ENCODE measurements at regions not wholly inside any gene's neighbourhood (a gene's known extent, or its start where the extent isn't known, plus 50 kb on each side); places are given as distances from the start of the nearest gene placed in this dataset.

DNA sequence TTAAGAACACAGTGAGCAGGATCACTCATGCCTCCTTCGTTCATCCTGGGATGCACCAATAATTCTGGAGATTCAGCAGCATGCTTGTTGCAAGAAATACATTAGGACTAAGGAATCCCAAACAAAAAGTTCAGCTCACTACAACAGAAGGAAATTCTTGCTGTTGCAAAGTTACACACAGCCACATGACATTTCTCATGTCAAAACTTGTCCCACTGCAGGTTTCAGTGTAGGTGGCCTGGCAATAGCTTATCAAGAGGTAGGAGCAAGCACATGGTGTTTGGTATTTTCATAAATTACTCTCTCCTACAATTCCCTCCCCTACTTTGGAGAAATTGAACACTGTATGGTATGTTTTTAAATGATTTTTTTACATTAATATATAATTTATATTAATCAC is 399.6 kb upstream of the EPHA3 start (continued):
- TF ChIP-seq HDAC2 (IDR thresholded peaks at IDR 0.05) (no peak), RARB (CRISPR knock-in tag; IDR thresholded peaks at IDR 0.05) (no peak), NR3C1 (IDR thresholded peaks at IDR 0.05) (no peak)

GRCh38 chr3:88712552-88712951 is 394.9 kb upstream of the EPHA3 start:
- DNase-seq (ENCODE audit: low read depth in 1 of 2, low spot score in 1 of 2) (no peak), FAIRE-seq (no peak), ATAC-seq (no peak)
- Histone ChIP-seq H3K4me1 (no peaks in the 10 kb centered on the region), H3K4me2 (no peak overlapping the region), H3K9me3 (no peaks in the 10 kb centered on the region; the same call in 1 of the 3 replicates), H3K27ac (no peak overlapping the region), H3K4me3 (no peak overlapping the region)
- WGBS (ENCODE audit: missing lambda C conversion rate) = 6% methylated on average over 2 of the region's 2 CpGs
- ChIA-PET CTCF (no interaction called here), POLR2A (no interaction called here)
- TF ChIP-seq GATA3 (IDR thresholded peaks at IDR 0.05; ENCODE audit: borderline replicate concordance) (no peak), ELK1 (IDR thresholded peaks at IDR 0.05; ENCODE audit: low read depth, low read length) (no peak), RAD21 (conservative IDR thresholded peaks at IDR 0.05 in 1 of 2, IDR thresholded peaks at IDR 0.05 in 1 of 2) (no peak), USF2 (IDR thresholded peaks at IDR 0.05) (no peak), HES2 (IDR thresholded peaks at IDR 0.05) (no peak), HOXB13 (CRISPR knock-in tag; IDR thresholded peaks at IDR 0.05; ENCODE audit: low read depth) (no peak), CEBPB (IDR thresholded peaks at IDR 0.05) (no peak), PHF8 (IDR thresholded peaks at IDR 0.05; ENCODE audit: borderline replicate concordance, low read depth) (no peak), CBX2 (IDR thresholded peaks at IDR 0.05; ENCODE audit: borderline replicate concordance, low read depth) (no peak), JUN (IDR thresholded peaks at IDR 0.05) (no peak), RFX5 (IDR thresholded peaks at IDR 0.05) (no peak), CHD4 (IDR thresholded peaks at IDR 0.05; ENCODE audit: borderline replicate concordance) (no peak), POLR2AphosphoS2 (conservative IDR thresholded peaks at IDR 0.05; ENCODE audit: low read length) (no peak)
- TF ChIP-seq, protein P1, sequence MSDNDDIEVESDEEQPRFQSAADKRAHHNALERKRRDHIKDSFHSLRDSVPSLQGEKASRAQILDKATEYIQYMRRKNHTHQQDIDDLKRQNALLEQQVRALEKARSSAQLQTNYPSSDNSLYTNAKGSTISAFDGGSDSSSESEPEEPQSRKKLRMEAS (IDR thresholded peaks at IDR 0.05) = no peak

DNA sequence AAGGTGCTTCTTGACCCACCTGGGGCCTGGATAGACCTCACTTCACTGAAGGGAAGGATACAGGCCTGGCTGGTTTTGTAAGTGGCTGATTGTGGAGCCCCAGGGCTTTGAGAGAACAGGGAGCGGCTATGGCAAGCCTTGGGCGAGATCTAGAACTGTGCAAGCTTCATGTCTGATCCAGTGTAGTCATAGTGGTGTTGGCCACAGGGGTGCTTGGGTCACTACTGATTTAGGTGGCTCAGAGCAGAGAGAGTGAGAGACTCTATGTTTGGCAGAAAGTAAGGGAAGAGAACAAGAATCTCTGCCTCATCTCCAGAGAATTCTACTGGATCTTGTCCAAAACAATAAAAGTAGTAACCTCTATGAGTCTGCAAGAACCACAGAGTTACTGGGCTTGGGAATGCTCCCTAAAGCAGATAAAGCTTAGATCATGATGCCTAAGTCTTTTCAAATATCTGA is 394.2 kb upstream of the EPHA3 start:
- FAIRE-seq (no peak), ATAC-seq (no peak), DNase-seq (ENCODE audit: low read depth in 1 of 2, low spot score in 1 of 2) (no peak)
- WGBS (ENCODE audit: missing lambda C conversion rate) = 0% methylated on average over 2 of the region's 2 CpGs
- Histone ChIP-seq H3K4me2 (no peak overlapping the region), H3K4me3 (no peak overlapping the region), H3K4me1 (no peaks in the 10 kb centered on the region), H3K27ac (no peak overlapping the region), H3K9me3 (no peaks in the 10 kb centered on the region; the same call in 2 of the 3 replicates)
- TF ChIP-seq HOXA7 (CRISPR knock-in tag; IDR thresholded peaks at IDR 0.05) (no peak), HES2 (IDR thresholded peaks at IDR 0.05) (no peak), CBX2 (IDR thresholded peaks at IDR 0.05; ENCODE audit: borderline replicate concordance, low read depth) (no peak), KDM5A (IDR thresholded peaks at IDR 0.05) (no peak), USF2 (IDR thresholded peaks at IDR 0.05) (no peak), NR3C1 (IDR thresholded peaks at IDR 0.05) (no peak), E2F6 (IDR thresholded peaks at IDR 0.05; ENCODE audit: borderline replicate concordance, low read depth) (no peak), MAFK (IDR thresholded peaks at IDR 0.05; ENCODE audit: partially characterized antibody) (no peak), FOSB (CRISPR knock-in tag; IDR thresholded peaks at IDR 0.05) (no peak), NPAS2 (CRISPR knock-in tag; IDR thresholded peaks at IDR 0.05; ENCODE audit: borderline replicate concordance) (no peak)
- TF ChIP-seq, protein P2, sequence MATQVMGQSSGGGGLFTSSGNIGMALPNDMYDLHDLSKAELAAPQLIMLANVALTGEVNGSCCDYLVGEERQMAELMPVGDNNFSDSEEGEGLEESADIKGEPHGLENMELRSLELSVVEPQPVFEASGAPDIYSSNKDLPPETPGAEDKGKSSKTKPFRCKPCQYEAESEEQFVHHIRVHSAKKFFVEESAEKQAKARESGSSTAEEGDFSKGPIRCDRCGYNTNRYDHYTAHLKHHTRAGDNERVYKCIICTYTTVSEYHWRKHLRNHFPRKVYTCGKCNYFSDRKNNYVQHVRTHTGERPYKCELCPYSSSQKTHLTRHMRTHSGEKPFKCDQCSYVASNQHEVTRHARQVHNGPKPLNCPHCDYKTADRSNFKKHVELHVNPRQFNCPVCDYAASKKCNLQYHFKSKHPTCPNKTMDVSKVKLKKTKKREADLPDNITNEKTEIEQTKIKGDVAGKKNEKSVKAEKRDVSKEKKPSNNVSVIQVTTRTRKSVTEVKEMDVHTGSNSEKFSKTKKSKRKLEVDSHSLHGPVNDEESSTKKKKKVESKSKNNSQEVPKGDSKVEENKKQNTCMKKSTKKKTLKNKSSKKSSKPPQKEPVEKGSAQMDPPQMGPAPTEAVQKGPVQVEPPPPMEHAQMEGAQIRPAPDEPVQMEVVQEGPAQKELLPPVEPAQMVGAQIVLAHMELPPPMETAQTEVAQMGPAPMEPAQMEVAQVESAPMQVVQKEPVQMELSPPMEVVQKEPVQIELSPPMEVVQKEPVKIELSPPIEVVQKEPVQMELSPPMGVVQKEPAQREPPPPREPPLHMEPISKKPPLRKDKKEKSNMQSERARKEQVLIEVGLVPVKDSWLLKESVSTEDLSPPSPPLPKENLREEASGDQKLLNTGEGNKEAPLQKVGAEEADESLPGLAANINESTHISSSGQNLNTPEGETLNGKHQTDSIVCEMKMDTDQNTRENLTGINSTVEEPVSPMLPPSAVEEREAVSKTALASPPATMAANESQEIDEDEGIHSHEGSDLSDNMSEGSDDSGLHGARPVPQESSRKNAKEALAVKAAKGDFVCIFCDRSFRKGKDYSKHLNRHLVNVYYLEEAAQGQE (IDR thresholded peaks at IDR 0.05) = no peak
- ChIA-PET CTCF (no interaction called here), POLR2A (no interaction called here)
